ENCODE measurements at regions not wholly inside any gene's neighbourhood (a gene's known extent, or its start where the extent isn't known, plus 50 kb on each side); places are given as distances from the start of the nearest gene placed in this dataset.

DNA sequence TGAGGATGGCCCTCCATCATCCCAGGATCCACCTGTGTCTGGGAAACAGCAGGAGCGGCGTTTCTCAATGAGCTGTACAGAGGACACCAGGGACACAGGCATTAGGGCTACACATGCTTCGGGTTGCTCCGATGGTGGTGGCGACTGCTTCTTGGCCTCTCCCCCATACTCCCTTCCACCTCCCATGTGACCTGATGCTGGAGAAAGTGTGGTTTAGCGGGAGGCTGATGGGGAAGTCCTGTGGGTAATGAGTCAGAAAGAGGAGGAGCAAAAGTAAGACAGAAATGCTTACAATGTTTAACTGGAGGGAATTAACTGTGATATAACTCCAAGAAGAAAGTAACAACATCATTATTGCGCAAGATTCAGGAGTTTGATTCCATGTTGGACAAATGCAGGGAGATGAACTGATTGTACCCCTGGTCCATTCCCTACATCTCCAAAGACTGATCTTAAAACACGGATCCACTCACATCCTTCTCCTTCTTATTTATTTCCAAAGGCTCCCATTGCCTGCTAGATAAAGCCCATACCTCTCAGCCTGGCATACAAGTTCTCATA, 186.6 kb downstream of the NRP2 start:
- TF ChIP-seq CTCF (IDR thresholded peaks at IDR 0.05): no peak
- TF ChIP-seq SIN3A (IDR thresholded peaks at IDR 0.05; ENCODE audit: borderline replicate concordance, insufficient read depth, low read depth, low read length): no peak

Measured in Panc1 (cell line).